GM23338 (cell line): ENCODE measurements at regions not wholly inside any gene's neighbourhood (a gene's known extent, or its start where the extent isn't known, plus 50 kb on each side); places are given as distances from the start of the nearest gene placed in this dataset.

Experiments used
- ATAC-seq: fragments of 200-7000 bp; cut with Tn5 transposase; 3 replicates; pipeline ENCODE4 v1.9.1; 2020
- DNase-seq: peaks from one replicate; pipeline ENCODE4 v3.0.0-alpha.2; 2015; ENCODE audit warnings: low spot score
- H2AFZ ChIP-seq: fragments of 200-600 bp; sonication (generic); 2 replicates; pipeline ENCODE4 v1.8.0; 2016; ENCODE audit warnings: antibody characterized with exemption, mild to moderate bottlenecking, moderate library complexity
- H3F3A ChIP-seq: fragments of 200-600 bp; sonication (generic); replicated peaks from 2 replicates; pipeline ENCODE4 v1.8.0; 2017; ENCODE audit warnings: antibody characterized with exemption, mixed run types, low read depth
- H3K27ac ChIP-seq: fragments of 200-600 bp; sonication (generic); 2 replicates; pipeline ENCODE4 v1.6.1; 2016; ENCODE audit warnings: low read depth
- H3K27me3 ChIP-seq: fragments of 200-600 bp; sonication (generic); 2 replicates; pipeline ENCODE4 v1.8.0; 2016; ENCODE audit warnings: mild to moderate bottlenecking, mixed run types, moderate library complexity; ENCODE audit not compliant: insufficient read depth
- H3K36me3 ChIP-seq: fragments of 200-600 bp; sonication (generic); 2 replicates; pipeline ENCODE4 v1.8.0; 2016; ENCODE audit warnings: mild to moderate bottlenecking; ENCODE audit not compliant: insufficient read depth
- H3K4me1 ChIP-seq: fragments of 200-600 bp; sonication (generic); 2 replicates; pipeline ENCODE4 v1.8.0; 2016; ENCODE audit warnings: mild to moderate bottlenecking, moderate library complexity; ENCODE audit not compliant: insufficient read depth
- H3K4me2 ChIP-seq: fragments of 200-600 bp; sonication (generic); 2 replicates; pipeline ENCODE4 v1.7.1; 2017; ENCODE audit warnings: mixed run types
- H3K4me3 ChIP-seq: fragments of 200-600 bp; sonication (generic); 2 replicates; pipeline ENCODE4 v1.6.1; 2016; ENCODE audit warnings: mixed run types
- H3K79me2 ChIP-seq: fragments of 200-600 bp; sonication (generic); replicated peaks from 2 replicates; pipeline ENCODE4 v1.8.0; 2017; ENCODE audit warnings: mild to moderate bottlenecking; ENCODE audit not compliant: insufficient read depth
- H3K9me2 ChIP-seq: fragments of 200-600 bp; sonication (generic); 2 replicates; pipeline ENCODE4 v1.8.0; 2017; ENCODE audit not compliant: insufficient read depth
- H4K20me1 ChIP-seq: fragments of 200-600 bp; sonication (generic); replicated peaks from 2 replicates; pipeline ENCODE4 v1.8.0; 2017; ENCODE audit warnings: mild to moderate bottlenecking; ENCODE audit not compliant: insufficient read depth
- H3K27ac Mint-ChIP-seq: 2 replicates; pipeline ENCODE4 v1.8.0; 2020; ENCODE audit warnings: inconsistent platforms, mild to moderate bottlenecking, moderate library complexity, mixed read lengths
- H3K27me3 Mint-ChIP-seq: 3 replicates; pipeline ENCODE4 v1.8.0; 2022; ENCODE audit warnings: low read depth, mild to moderate bottlenecking, moderate library complexity, mixed read lengths, inconsistent platforms; ENCODE audit not compliant: insufficient read depth, poor library complexity
- H3K36me3 Mint-ChIP-seq: 3 replicates; pipeline ENCODE4 v1.8.0; 2021; ENCODE audit warnings: low read depth, mild to moderate bottlenecking, inconsistent platforms, moderate library complexity, mixed read lengths
- H3K4me1 Mint-ChIP-seq: 3 replicates; pipeline ENCODE4 v1.8.0; 2020; ENCODE audit warnings: mild to moderate bottlenecking, inconsistent platforms, mixed read lengths
- H3K4me3 Mint-ChIP-seq: 3 replicates; pipeline ENCODE4 v1.8.0; 2021; ENCODE audit warnings: moderate library complexity, mild to moderate bottlenecking, inconsistent platforms, mixed read lengths
- H3K9me3 Mint-ChIP-seq: 3 replicates; pipeline ENCODE4 v1.8.0; 2020; ENCODE audit warnings: moderate library complexity, mild to moderate bottlenecking, inconsistent platforms, mixed read lengths
- CREB1 ChIP-seq: fragments of 250-450 bp; sonication (Bioruptor Pico); IDR thresholded peaks from 2 replicates; pipeline ENCODE4 v1.5.0; 2020; ENCODE audit warnings: low read depth, mild to moderate bottlenecking, moderate library complexity
- EZH2 ChIP-seq: fragments of 200-600 bp; sonication (generic); IDR thresholded peaks from one replicate; pipeline ENCODE4 v1.8.0; 2017; ENCODE audit warnings: antibody characterized with exemption, mild to moderate bottlenecking, low read depth; ENCODE audit not compliant: unreplicated experiment
- EZH2phosphoT487 ChIP-seq: fragments of 200-600 bp; sonication (generic); IDR thresholded peaks from one replicate; pipeline ENCODE4 v1.8.1; 2018; ENCODE audit warnings: antibody characterized with exemption; ENCODE audit not compliant: unreplicated experiment
- JUNB ChIP-seq: IDR thresholded peaks from one replicate; pipeline ENCODE4 v1.6.1; 2016; ENCODE audit warnings: antibody characterized with exemption; ENCODE audit not compliant: unreplicated experiment
- NANOG ChIP-seq: IDR thresholded peaks from 2 replicates; pipeline ENCODE4 v1.6.1; 2016; ENCODE audit warnings: antibody characterized with exemption, borderline replicate concordance
- POLR2AphosphoS5 ChIP-seq: IDR thresholded peaks from 2 replicates; pipeline ENCODE4 v1.6.1; 2016; ENCODE audit warnings: antibody characterized with exemption, low read depth
- STAT1 ChIP-seq: IDR thresholded peaks from one replicate; pipeline ENCODE4 v1.6.1; 2016; ENCODE audit warnings: antibody characterized with exemption; ENCODE audit not compliant: unreplicated experiment
- ZNF114 ChIP-seq: fragments of 250-450 bp; sonication (Bioruptor Pico); IDR thresholded peaks from 2 replicates; pipeline ENCODE4 v1.5.0; 2020; ENCODE audit warnings: mild to moderate bottlenecking, moderate library complexity
- ZNF331 ChIP-seq: fragments of 250-450 bp; sonication (Bioruptor Pico); IDR thresholded peaks from 2 replicates; pipeline ENCODE4 v1.5.0; 2020; ENCODE audit warnings: low read depth, mild to moderate bottlenecking, moderate library complexity
- TF ChIP-seq, protein P1 (sequence below), 2 experiments: fragments of 200-600 bp in 1 of 2; sonication (generic) in 1 of 2; conservative IDR thresholded peaks; 2 replicates each; pipeline versions ENCODE4 v1.5.1 to v1.6.1; 2016 to 2017; ENCODE audit warnings: antibody characterized with exemption in 2 of 2, low read depth in 2 of 2, mild to moderate bottlenecking in 2 of 2, moderate library complexity in 1 of 2
- TF ChIP-seq, protein P2 (sequence below): IDR thresholded peaks from 2 replicates; pipeline ENCODE4 v1.6.1; 2016; ENCODE audit warnings: antibody characterized with exemption
- TF ChIP-seq, protein P3 (sequence below): fragments of 250-450 bp; sonication (Bioruptor Pico); IDR thresholded peaks from 2 replicates; pipeline ENCODE4 v1.5.0; 2020; ENCODE audit warnings: mild to moderate bottlenecking, moderate library complexity
- TF ChIP-seq, protein P4 (sequence below): IDR thresholded peaks from one replicate; pipeline ENCODE4 v1.6.1; 2018; ENCODE audit warnings: antibody characterized with exemption; ENCODE audit not compliant: unreplicated experiment

DNA sequence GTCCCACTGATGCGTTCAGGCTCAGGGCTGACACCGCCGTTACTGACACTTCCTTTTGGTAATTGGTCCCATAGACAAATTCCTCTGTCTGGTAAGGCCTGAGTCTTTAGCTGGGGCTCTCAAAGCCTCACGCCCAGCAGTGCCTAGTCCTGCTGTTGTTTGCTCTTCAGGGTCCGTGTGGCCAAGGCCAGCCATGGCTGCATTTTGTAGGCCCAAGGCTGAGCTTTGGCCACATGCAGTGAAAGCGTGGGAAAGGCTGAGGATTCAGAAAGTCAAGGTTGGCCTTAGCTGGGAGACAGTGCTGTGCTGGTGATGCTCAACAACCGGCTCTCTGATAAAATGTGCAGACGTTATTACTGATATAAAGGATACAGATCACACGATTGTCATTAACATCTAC lies 63.5 kb upstream of the C1orf174 start:
- no peak overlapping the region for H3K27ac Mint-ChIP-seq
- no peaks in the 10 kb centered on the region for H3K4me1 ChIP-seq
- H3K36me3 ChIP-seq: no peaks in the 10 kb centered on the region; the same call in 1 of the 2 replicates
- H2AFZ ChIP-seq: no peak overlapping the region
- H3K4me3 Mint-ChIP-seq: no peak overlapping the region
- no peaks in the 10 kb centered on the region for H3K9me2 ChIP-seq
- no peak overlapping the region for H3K4me3 ChIP-seq
- H4K20me1 ChIP-seq: no peaks in the 10 kb centered on the region
- no peak for ATAC-seq
- no peak for DNase-seq
- H3K79me2 ChIP-seq: no peaks in the 10 kb centered on the region
- H3K27me3 Mint-ChIP-seq: peaks cover 5% of the 10 kb centered on the region
- peaks cover 92% of the 10 kb centered on the region for H3K9me3 Mint-ChIP-seq
- TF ChIP-seq ZNF114 (CRISPR knock-in tag): no peak
- TF ChIP-seq EZH2phosphoT487: no peak
- no peak for TF ChIP-seq CREB1
- TF ChIP-seq POLR2AphosphoS5: no peak
- TF ChIP-seq, protein P1, sequence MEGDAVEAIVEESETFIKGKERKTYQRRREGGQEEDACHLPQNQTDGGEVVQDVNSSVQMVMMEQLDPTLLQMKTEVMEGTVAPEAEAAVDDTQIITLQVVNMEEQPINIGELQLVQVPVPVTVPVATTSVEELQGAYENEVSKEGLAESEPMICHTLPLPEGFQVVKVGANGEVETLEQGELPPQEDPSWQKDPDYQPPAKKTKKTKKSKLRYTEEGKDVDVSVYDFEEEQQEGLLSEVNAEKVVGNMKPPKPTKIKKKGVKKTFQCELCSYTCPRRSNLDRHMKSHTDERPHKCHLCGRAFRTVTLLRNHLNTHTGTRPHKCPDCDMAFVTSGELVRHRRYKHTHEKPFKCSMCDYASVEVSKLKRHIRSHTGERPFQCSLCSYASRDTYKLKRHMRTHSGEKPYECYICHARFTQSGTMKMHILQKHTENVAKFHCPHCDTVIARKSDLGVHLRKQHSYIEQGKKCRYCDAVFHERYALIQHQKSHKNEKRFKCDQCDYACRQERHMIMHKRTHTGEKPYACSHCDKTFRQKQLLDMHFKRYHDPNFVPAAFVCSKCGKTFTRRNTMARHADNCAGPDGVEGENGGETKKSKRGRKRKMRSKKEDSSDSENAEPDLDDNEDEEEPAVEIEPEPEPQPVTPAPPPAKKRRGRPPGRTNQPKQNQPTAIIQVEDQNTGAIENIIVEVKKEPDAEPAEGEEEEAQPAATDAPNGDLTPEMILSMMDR (conservative IDR thresholded peaks at IDR 0.05; ENCODE audit: low read depth in 2 of 2): no peak
- no peak for TF ChIP-seq STAT1
- TF ChIP-seq NANOG: no peak
- no peak for TF ChIP-seq JUNB
- TF ChIP-seq, protein P2, sequence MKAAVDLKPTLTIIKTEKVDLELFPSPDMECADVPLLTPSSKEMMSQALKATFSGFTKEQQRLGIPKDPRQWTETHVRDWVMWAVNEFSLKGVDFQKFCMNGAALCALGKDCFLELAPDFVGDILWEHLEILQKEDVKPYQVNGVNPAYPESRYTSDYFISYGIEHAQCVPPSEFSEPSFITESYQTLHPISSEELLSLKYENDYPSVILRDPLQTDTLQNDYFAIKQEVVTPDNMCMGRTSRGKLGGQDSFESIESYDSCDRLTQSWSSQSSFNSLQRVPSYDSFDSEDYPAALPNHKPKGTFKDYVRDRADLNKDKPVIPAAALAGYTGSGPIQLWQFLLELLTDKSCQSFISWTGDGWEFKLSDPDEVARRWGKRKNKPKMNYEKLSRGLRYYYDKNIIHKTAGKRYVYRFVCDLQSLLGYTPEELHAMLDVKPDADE: no peak
- TF ChIP-seq, protein P3, sequence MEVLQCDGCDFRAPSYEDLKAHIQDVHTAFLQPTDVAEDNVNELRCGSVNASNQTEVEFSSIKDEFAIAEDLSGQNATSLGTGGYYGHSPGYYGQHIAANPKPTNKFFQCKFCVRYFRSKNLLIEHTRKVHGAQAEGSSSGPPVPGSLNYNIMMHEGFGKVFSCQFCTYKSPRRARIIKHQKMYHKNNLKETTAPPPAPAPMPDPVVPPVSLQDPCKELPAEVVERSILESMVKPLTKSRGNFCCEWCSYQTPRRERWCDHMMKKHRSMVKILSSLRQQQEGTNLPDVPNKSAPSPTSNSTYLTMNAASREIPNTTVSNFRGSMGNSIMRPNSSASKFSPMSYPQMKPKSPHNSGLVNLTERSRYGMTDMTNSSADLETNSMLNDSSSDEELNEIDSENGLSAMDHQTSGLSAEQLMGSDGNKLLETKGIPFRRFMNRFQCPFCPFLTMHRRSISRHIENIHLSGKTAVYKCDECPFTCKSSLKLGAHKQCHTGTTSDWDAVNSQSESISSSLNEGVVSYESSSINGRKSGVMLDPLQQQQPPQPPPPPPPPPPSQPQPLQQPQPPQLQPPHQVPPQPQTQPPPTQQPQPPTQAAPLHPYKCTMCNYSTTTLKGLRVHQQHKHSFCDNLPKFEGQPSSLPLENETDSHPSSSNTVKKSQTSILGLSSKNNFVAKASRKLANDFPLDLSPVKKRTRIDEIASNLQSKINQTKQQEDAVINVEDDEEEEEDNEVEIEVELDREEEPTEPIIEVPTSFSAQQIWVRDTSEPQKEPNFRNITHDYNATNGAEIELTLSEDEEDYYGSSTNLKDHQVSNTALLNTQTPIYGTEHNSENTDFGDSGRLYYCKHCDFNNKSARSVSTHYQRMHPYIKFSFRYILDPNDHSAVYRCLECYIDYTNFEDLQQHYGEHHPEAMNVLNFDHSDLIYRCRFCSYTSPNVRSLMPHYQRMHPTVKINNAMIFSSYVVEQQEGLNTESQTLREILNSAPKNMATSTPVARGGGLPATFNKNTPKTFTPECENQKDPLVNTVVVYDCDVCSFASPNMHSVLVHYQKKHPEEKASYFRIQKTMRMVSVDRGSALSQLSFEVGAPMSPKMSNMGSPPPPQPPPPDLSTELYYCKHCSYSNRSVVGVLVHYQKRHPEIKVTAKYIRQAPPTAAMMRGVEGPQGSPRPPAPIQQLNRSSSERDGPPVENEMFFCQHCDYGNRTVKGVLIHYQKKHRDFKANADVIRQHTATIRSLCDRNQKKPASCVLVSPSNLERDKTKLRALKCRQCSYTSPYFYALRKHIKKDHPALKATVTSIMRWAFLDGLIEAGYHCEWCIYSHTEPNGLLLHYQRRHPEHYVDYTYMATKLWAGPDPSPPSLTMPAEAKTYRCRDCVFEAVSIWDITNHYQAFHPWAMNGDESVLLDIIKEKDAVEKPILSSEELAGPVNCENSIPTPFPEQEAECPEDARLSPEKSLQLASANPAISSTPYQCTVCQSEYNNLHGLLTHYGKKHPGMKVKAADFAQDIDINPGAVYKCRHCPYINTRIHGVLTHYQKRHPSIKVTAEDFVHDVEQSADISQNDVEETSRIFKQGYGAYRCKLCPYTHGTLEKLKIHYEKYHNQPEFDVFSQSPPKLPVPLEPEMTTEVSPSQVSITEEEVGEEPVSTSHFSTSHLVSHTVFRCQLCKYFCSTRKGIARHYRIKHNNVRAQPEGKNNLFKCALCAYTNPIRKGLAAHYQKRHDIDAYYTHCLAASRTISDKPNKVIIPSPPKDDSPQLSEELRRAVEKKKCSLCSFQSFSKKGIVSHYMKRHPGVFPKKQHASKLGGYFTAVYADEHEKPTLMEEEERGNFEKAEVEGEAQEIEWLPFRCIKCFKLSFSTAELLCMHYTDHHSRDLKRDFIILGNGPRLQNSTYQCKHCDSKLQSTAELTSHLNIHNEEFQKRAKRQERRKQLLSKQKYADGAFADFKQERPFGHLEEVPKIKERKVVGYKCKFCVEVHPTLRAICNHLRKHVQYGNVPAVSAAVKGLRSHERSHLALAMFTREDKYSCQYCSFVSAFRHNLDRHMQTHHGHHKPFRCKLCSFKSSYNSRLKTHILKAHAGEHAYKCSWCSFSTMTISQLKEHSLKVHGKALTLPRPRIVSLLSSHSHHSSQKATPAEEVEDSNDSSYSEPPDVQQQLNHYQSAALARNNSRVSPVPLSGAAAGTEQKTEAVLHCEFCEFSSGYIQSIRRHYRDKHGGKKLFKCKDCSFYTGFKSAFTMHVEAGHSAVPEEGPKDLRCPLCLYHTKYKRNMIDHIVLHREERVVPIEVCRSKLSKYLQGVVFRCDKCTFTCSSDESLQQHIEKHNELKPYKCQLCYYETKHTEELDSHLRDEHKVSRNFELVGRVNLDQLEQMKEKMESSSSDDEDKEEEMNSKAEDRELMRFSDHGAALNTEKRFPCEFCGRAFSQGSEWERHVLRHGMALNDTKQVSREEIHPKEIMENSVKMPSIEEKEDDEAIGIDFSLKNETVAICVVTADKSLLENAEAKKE (CRISPR knock-in tag): no peak
- TF ChIP-seq EZH2: no peak
- TF ChIP-seq ZNF331 (CRISPR knock-in tag): no peak
- TF ChIP-seq, protein P4, sequence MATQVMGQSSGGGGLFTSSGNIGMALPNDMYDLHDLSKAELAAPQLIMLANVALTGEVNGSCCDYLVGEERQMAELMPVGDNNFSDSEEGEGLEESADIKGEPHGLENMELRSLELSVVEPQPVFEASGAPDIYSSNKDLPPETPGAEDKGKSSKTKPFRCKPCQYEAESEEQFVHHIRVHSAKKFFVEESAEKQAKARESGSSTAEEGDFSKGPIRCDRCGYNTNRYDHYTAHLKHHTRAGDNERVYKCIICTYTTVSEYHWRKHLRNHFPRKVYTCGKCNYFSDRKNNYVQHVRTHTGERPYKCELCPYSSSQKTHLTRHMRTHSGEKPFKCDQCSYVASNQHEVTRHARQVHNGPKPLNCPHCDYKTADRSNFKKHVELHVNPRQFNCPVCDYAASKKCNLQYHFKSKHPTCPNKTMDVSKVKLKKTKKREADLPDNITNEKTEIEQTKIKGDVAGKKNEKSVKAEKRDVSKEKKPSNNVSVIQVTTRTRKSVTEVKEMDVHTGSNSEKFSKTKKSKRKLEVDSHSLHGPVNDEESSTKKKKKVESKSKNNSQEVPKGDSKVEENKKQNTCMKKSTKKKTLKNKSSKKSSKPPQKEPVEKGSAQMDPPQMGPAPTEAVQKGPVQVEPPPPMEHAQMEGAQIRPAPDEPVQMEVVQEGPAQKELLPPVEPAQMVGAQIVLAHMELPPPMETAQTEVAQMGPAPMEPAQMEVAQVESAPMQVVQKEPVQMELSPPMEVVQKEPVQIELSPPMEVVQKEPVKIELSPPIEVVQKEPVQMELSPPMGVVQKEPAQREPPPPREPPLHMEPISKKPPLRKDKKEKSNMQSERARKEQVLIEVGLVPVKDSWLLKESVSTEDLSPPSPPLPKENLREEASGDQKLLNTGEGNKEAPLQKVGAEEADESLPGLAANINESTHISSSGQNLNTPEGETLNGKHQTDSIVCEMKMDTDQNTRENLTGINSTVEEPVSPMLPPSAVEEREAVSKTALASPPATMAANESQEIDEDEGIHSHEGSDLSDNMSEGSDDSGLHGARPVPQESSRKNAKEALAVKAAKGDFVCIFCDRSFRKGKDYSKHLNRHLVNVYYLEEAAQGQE: no peak
- no peaks in the 10 kb centered on the region for H3K27me3 ChIP-seq
- no peaks in the 10 kb centered on the region for H3F3A ChIP-seq
- H3K36me3 Mint-ChIP-seq: peaks cover 24% of the 10 kb centered on the region
- no peak overlapping the region for H3K27ac ChIP-seq
- H3K4me2 ChIP-seq: no peak overlapping the region
- no peaks in the 10 kb centered on the region for H3K4me1 Mint-ChIP-seq
